Natural killer cell (primary cell): ENCODE measurements at regions not wholly inside any gene's neighbourhood (a gene's known extent, or its start where the extent isn't known, plus 50 kb on each side); places are given as distances from the start of the nearest gene placed in this dataset.

Source experiments
- ATAC-seq, 3 donors: fragments of 150-1000 bp in 2 of 3; fragments of 200-7000 bp in 1 of 3; cut with Tn5 transposase; 1 replicate in 1 of 3; 2 replicates in 2 of 3; pipeline ENCODE4 v1.10.0; 2021; ENCODE audit warnings: mild to moderate bottlenecking in 2 of 3, moderate library complexity in 2 of 3
- DNase-seq, 2 donors: peaks; one replicate each; pipeline versions ENCODE4 v3.0.0 to v3.0.0-alpha.2; 2013 to 2021; ENCODE audit warnings: mixed read lengths in 1 of 2
- H3K27ac ChIP-seq: one replicate; pipeline ENCODE4 v1.5.1; 2013; ENCODE audit warnings: mild to moderate bottlenecking, low read length
- H3K27me3 ChIP-seq: one replicate; pipeline ENCODE4 v1.6.1; 2013; ENCODE audit warnings: low read length; ENCODE audit not compliant: control insufficient read depth, insufficient read depth
- H3K36me3 ChIP-seq: one replicate; pipeline ENCODE4 v1.6.1; 2013; ENCODE audit warnings: low read length; ENCODE audit not compliant: control insufficient read depth, insufficient read depth
- H3K4me1 ChIP-seq: one replicate; pipeline ENCODE4 v1.6.1; 2013; ENCODE audit warnings: low read length; ENCODE audit not compliant: control insufficient read depth, insufficient read depth
- H3K4me3 ChIP-seq: one replicate; pipeline ENCODE4 v1.5.1; 2013; ENCODE audit warnings: low read length
- H3K9me3 ChIP-seq: one replicate; pipeline ENCODE4 v1.6.1; 2013; ENCODE audit warnings: low read length; ENCODE audit not compliant: control insufficient read depth, insufficient read depth
- H3K27ac Mint-ChIP-seq, 2 donors: one replicate each; pipeline ENCODE4 v1.8.0; 2022; ENCODE audit warnings: mild to moderate bottlenecking in 2 of 2, mixed read lengths in 2 of 2, moderate library complexity in 1 of 2
- H3K27me3 Mint-ChIP-seq, 2 donors: one replicate each; pipeline ENCODE4 v1.8.0; 2022; ENCODE audit warnings: low read depth in 2 of 2, mixed read lengths in 2 of 2
- H3K36me3 Mint-ChIP-seq: one replicate; pipeline ENCODE4 v1.8.0; 2022; ENCODE audit warnings: mixed read lengths
- H3K4me1 Mint-ChIP-seq, 2 donors: one replicate each; pipeline ENCODE4 v1.8.0; 2022; ENCODE audit warnings: mixed read lengths in 2 of 2
- H3K4me3 Mint-ChIP-seq: one replicate; pipeline ENCODE4 v1.8.0; 2022; ENCODE audit warnings: mild to moderate bottlenecking, moderate library complexity, mixed read lengths
- H3K9me3 Mint-ChIP-seq, 2 donors: one replicate each; pipeline ENCODE4 v1.8.0; 2022; ENCODE audit warnings: mixed read lengths in 2 of 2
- CTCF ChIP-seq: fragments of 200-600 bp; IDR thresholded peaks from one replicate; pipeline ENCODE4 v1.8.0; 2022; ENCODE audit warnings: antibody characterized with exemption
- WGBS: methylation state at CpG from one replicate; pipeline ENCODE4 v1.1.7; 2013; ENCODE audit warnings: missing lambda C conversion rate; ENCODE audit not compliant: insufficient coverage; 5-methylcytosine and 5-hydroxymethylcytosine counted together
- intact Hi-C: fragments of 100-400 bp; cut with micrococcal nuclease; formaldehyde crosslinking; loops from one replicate; pipeline ENCODE4 v1.14.2; 2022

DNA sequence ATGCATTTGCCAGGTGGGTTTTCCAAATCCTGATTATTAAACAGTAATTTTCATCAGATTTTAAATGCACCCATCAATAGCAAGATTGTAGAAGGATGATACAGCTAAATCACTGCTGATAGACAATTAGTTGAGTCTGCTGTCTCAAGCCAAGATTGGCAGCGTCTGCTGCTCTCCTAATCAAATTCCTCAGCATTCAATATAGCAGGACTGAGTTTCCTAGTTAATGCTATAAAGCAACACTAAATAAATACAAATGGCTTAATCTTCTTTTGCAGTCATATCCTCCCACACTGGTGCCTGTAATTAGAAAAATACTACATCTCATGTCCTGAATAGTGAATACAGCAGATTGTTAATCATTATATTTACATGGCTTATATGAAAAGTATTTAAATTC lies 1028.8 kb downstream of the ADGRL2 start:
- no peak for TF ChIP-seq CTCF
- no peak overlapping the region for H3K4me3 Mint-ChIP-seq
- no peak for DNase-seq
- no peaks in the 10 kb centered on the region for H3K4me1 Mint-ChIP-seq
- H3K27ac ChIP-seq, result no peak overlapping the region
- H3K27me3 Mint-ChIP-seq, result no peaks in the 10 kb centered on the region
- H3K4me1 ChIP-seq, result no peaks in the 10 kb centered on the region
- H3K27ac Mint-ChIP-seq, result no peak overlapping the region
- peaks cover 4 to 7% of the 10 kb centered on the region in 2 donors for H3K9me3 Mint-ChIP-seq
- H3K4me3 ChIP-seq, result no peak overlapping the region
- 87% methylated on average over 1 of the region's 1 CpG for WGBS
- intact Hi-C loops, result no loop called here
- H3K27me3 ChIP-seq, result no peaks in the 10 kb centered on the region
- H3K36me3 Mint-ChIP-seq, result no peaks in the 10 kb centered on the region
- no peak for ATAC-seq
- H3K9me3 ChIP-seq, result no peaks in the 10 kb centered on the region
- H3K36me3 ChIP-seq, result no peaks in the 10 kb centered on the region

GRCh38 chr1:82823876-82824275 lies 1023.1 kb downstream of the ADGRL2 start:
- H3K4me3 Mint-ChIP-seq, result no peak overlapping the region
- Histone ChIP-seq H3K27ac (no peak overlapping the region), H3K9me3 (no peaks in the 10 kb centered on the region), H3K4me1 (no peaks in the 10 kb centered on the region), H3K36me3 (no peaks in the 10 kb centered on the region), H3K27me3 (no peaks in the 10 kb centered on the region), H3K4me3 (no peak overlapping the region)
- H3K36me3 Mint-ChIP-seq, result no peaks in the 10 kb centered on the region
- no peaks in the 10 kb centered on the region for H3K27me3 Mint-ChIP-seq
- WGBS, result no CpG with 5 or more reads among the region's 3 CpGs
- no peak for TF ChIP-seq CTCF
- no peaks in the 10 kb centered on the region for H3K4me1 Mint-ChIP-seq
- intact Hi-C loops, result no loop called here
- H3K9me3 Mint-ChIP-seq, result peaks cover 2 to 3% of the 10 kb centered on the region in 2 donors
- H3K27ac Mint-ChIP-seq, result no peak overlapping the region
- DNase-seq, result no peak
- no peak for ATAC-seq

- H3K4me1 ChIP-seq, result no peaks in the 10 kb centered on the region
- no peaks in the 10 kb centered on the region for H3K36me3 Mint-ChIP-seq
- H3K27ac Mint-ChIP-seq, result no peak overlapping the region
- H3K27ac ChIP-seq, result no peak overlapping the region
- no peak overlapping the region for H3K4me3 ChIP-seq
- 93% methylated on average over 1 of the region's 3 CpGs for WGBS
- DNase-seq, result no peak
- ATAC-seq, result no peak
- no peaks in the 10 kb centered on the region for H3K27me3 Mint-ChIP-seq
- H3K27me3 ChIP-seq, result no peaks in the 10 kb centered on the region
- no peak overlapping the region for H3K4me3 Mint-ChIP-seq
- intact Hi-C loops, result no loop called here
- H3K9me3 Mint-ChIP-seq, result peaks cover 5 to 7% of the 10 kb centered on the region in 2 donors
- no peaks in the 10 kb centered on the region for H3K9me3 ChIP-seq
- H3K4me1 Mint-ChIP-seq, result no peaks in the 10 kb centered on the region
- no peaks in the 10 kb centered on the region for H3K36me3 ChIP-seq
- no peak for TF ChIP-seq CTCF
Measured at GRCh38 chr1:82820816-82821215, 1020.1 kb downstream of the ADGRL2 start.

DNA sequence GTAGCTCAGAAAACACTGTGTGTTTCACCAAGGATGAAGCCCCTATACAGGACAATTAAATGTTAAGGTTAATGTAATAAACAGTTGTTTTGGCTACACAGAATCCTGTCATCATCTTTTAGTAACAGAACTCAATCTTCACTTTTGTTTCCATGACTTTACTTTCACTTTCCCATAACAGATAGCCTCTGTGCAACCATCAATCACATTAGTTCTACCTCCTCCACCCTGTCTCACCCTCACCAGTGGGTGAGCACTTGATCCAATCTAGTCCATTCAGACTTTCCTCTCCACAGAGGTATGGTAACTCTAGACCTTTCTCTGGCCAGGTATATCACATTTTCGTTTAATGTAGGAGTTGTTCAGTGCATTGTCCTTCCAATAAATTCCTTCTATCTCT lies 1018.5 kb downstream of the ADGRL2 start:
- Histone ChIP-seq H3K4me1 (no peaks in the 10 kb centered on the region), H3K9me3 (no peaks in the 10 kb centered on the region), H3K27ac (no peak overlapping the region), H3K36me3 (no peaks in the 10 kb centered on the region), H3K27me3 (no peaks in the 10 kb centered on the region), H3K4me3 (no peak overlapping the region)
- Mint-ChIP-seq H3K4me3 (no peak overlapping the region), H3K4me1 (no peaks in the 10 kb centered on the region), H3K36me3 (no peaks in the 10 kb centered on the region), H3K27ac (no peak overlapping the region), H3K9me3 (peaks cover 5% of the 10 kb centered on the region in 2 donors), H3K27me3 (no peaks in the 10 kb centered on the region)
- WGBS, result 100% methylated on average over 1 of the region's 1 CpG
- intact Hi-C loops, result no loop called here
- TF ChIP-seq CTCF, result no peak
- no peak for ATAC-seq
- no peak for DNase-seq
